SK-N-MC (cell line): ENCODE measurements at regions not wholly inside any gene's neighbourhood (a gene's known extent, or its start where the extent isn't known, plus 50 kb on each side); places are given as distances from the start of the nearest gene placed in this dataset.

Experiments
- EZH2 ChIP-seq: fragments of 200-600 bp; sonication (generic); IDR thresholded peaks from one replicate; pipeline ENCODE4 v1.6.1; 2017; ENCODE audit warnings: antibody characterized with exemption
- FOXP2 ChIP-seq: optimal IDR thresholded peaks from 2 replicates; pipeline ENCODE3; 2011; ENCODE audit warnings: mild to moderate bottlenecking, moderate library complexity; ENCODE audit not compliant: insufficient read depth; ENCODE audit errors: extremely low read length, control extremely low read depth
- POLR2AphosphoS5 ChIP-seq: IDR thresholded peaks from 2 replicates; pipeline ENCODE4 v1.6.1; 2012; ENCODE audit warnings: mild to moderate bottlenecking, low read depth, low read length, borderline replicate concordance

GRCh38 chr2:65794994-65795393 is 362.6 kb upstream of the SPRED2 start:
- TF ChIP-seq EZH2 = no peak
- TF ChIP-seq POLR2AphosphoS5 = peak; percentile 78; the same call in 1 of the 2 replicates
- no peak for TF ChIP-seq FOXP2
